Inflammatory macrophage treated with lipopolysaccharide for 4 hours (primary cell): ENCODE measurements at regions not wholly inside any gene's neighbourhood (a gene's known extent, or its start where the extent isn't known, plus 50 kb on each side); places are given as distances from the start of the nearest gene placed in this dataset.

ENCODE experiments used
- DNase-seq: peaks from one replicate; pipeline ENCODE4 v3.0.0-alpha.2; 2020

GRCh38 chr7:46175221-46175620, 254.1 kb upstream of the IGFBP3 start:
- DNase-seq, result no peak

DNA sequence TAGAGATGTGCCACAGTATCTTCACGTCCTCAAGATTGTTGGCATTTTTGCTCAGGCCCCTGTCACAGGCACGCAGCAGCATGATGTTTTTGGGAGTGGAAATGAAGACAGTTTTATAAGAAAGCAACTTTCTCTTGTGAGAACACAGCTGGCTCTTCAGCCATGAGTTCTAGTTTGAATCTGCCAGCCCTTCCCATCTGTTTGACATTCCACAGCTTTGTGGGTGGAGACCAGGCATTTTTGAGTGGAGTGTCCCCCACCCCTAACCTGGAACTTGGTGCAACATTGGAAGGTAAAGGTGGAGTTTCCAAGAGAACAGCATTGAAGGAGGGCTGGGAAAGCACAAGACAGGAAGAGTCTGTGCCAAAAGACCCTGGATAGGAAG, 253.1 kb upstream of the IGFBP3 start:
- no peak for DNase-seq

DNA sequence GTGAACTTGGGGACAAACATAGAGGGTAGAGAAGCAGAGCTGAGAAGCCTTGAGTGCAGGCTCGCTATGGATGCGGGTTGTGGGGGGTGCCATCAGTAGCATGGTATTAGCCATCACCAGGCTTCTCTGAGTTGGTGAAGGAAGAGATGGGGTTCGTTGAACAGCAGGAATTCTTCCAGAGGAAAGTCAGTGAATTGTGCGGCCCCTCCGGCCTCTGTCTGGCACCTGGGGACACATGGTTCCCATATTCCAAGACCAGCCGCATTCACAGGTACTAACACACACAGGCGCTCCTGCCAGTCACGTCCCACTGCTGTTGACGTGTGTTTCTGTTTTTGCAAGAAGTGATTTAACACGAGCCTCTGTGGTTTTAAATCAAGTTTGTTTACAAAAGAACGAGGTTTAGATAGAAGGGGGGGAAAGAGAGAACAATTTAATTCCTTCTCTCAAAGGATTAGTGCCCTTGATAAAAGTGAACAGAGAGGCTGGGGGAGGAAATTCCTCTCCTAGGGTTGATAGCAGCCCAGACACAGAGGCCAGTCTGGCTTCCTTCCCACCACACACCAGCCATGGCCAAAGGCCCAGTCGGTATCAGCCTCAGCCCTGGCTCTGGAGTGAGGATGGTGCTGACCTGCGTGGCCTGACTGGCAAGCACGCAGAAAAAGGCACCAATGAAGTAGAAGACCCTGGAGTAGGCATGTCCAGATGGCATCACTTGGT, 252.6 kb upstream of the IGFBP3 start:
- no peak for DNase-seq

GRCh38 chr7:46170792-46171191, 249.7 kb upstream of the IGFBP3 start:
- no peak for DNase-seq

- no peak for DNase-seq
These were observed 248.9 kb upstream of the IGFBP3 start for GRCh38 chr7:46170021-46170420.

DNA sequence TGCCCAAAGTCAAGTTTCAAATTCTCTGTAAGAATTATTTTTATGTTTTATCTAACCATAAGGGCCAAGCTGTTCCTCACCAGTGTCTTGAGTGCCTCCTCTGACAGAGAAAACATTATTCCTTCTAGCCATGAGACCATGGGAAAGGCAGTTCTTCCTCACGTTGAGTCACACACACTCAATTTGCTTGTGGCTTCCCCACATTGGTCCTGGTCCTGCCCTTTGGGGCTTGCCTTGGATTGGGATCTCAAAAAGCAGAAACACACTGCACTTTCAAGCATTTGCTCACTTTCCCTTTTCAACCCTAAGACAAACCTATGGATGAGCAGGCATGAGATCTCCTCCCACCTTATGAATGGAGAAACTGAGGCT, 248.3 kb upstream of the IGFBP3 start:
- no peak for DNase-seq

DNA sequence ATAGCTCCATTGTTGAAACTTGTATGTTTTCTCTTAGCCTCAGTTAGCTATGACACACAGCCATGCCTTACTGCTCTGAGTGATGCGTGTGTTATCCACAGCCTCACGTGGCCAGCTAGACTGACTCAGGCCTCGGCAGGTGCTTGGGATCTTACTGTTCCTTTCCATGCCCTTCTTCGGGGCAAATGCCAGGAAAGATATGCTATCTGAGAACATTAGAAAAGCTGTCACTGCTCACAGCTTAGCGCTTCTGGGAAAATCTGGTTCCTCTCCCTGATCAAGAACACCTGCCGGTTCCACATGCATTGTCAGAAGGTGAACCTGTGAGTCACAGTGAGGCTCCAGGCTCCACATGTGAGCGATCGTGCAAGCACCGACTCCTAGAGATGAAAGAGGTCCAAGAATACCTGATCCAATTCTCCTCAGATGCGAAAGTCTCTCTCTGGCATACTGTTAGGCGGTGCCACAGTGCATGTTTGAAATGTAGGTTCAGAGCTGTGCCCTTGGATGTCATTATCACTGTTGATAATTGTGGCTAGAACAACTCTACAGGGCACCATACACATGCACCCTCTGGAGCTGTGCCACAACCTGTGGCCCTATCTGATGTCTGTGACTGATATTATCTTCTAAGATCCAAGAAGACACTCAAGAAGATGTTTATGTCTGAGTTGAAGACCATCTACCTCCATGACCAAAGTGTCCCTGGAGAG, 247.8 kb upstream of the IGFBP3 start:
- DNase-seq, result no peak

GRCh38 chr7:46168231-46168630, 247.2 kb upstream of the IGFBP3 start:
- no peak for DNase-seq

- no peak for DNase-seq
These were observed 244.2 kb upstream of the IGFBP3 start for GRCh38 chr7:46165276-46165675.

GRCh38 chr7:46164629-46165028, 243.6 kb upstream of the IGFBP3 start:
- no peak for DNase-seq

DNA sequence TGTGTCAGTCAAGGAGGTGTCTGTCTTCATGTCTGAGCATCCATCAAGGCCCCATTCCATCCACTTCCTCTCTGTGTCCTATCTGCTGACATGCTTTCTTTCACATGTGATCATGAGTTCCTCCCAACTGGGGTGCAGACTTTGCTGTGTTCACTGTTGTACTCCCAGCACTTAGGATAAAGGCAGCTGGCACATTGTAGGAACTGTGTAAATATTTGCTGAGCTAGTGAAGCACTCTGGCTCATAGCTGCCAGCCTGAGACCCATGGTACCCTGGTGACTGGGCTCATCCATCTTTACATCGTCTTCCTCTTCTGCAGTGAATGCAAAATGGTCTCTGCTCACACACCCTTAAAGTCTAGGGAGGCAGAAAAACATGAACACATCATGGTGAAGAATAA, 242.2 kb upstream of the IGFBP3 start:
- no peak for DNase-seq

- no peak for DNase-seq
These were observed 241.5 kb upstream of the IGFBP3 start for GRCh38 chr7:46162609-46163008.

DNA sequence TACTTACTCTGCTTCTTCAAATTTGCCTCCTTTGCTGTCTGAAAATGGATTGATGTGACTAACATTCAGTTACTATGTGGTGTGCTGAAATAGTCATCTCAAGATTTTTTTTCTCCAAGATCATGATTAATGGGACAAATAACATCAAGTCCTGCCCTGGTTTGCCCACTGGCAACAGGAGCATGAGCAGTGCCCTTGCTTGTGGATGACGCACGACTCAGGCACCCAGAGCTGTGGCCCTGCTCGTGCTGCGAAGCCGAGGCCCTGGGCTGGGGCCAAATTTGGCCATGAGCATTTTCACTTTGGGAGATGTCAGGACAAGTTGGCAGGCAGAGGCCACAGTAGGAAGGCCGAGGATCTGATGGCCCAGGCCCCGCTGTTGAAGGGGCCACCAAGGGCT, 239.8 kb upstream of the IGFBP3 start:
- no peak for DNase-seq

- DNase-seq, result no peak
These were observed 236.9 kb upstream of the IGFBP3 start for GRCh38 chr7:46157931-46158330.

DNA sequence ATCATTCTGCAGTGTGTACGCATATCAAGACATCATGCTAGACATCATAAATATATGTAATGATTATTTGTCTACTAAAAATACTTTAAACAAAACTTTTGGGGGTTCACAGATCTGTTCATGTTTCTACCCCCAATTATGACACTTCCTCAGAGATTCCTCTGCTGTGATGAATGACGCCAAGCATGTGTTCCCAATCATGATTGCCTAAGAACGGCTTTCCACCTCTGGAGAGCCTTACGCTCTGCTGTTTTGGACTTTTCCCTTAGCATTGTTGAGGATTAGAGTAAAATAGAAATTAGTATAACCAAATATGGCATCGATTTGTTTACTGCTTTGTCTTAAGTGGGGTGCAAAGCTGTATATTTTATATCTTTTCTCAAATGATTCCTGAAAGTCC, 236.3 kb upstream of the IGFBP3 start:
- DNase-seq, result no peak

- DNase-seq, result no peak
These were observed 235.8 kb upstream of the IGFBP3 start for GRCh38 chr7:46156853-46157252.

DNA sequence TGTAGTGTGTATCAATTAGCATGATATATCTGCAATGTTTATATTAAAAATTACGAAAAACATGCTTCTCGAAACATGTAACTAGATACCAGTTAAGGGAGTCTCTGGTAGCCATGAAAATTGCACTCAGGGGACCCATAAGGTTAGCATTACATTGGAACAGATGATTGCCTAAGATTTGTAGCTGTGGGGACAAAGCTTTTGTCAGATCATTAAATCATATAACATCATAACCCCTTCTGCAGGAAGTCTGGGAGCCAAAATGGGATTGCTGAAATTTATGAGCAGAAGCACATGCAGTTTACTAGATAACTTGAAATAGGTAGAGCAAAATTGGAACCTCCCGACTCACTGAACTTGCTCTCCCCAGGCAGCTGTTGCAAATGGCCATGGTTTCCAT, 235.0 kb upstream of the IGFBP3 start:
- DNase-seq, result no peak

GRCh38 chr7:46155367-46155766, 234.3 kb upstream of the IGFBP3 start:
- no peak for DNase-seq

- DNase-seq, result no peak
These were observed 233.1 kb upstream of the IGFBP3 start for GRCh38 chr7:46153951-46154787.

GRCh38 chr7:46153583-46153950, 232.5 kb upstream of the IGFBP3 start:
- DNase-seq, result no peak

GRCh38 chr7:46152696-46153095, 231.6 kb upstream of the IGFBP3 start:
- no peak for DNase-seq

- no peak for DNase-seq
These were observed 229.6 kb upstream of the IGFBP3 start for GRCh38 chr7:46150721-46151120.

DNA sequence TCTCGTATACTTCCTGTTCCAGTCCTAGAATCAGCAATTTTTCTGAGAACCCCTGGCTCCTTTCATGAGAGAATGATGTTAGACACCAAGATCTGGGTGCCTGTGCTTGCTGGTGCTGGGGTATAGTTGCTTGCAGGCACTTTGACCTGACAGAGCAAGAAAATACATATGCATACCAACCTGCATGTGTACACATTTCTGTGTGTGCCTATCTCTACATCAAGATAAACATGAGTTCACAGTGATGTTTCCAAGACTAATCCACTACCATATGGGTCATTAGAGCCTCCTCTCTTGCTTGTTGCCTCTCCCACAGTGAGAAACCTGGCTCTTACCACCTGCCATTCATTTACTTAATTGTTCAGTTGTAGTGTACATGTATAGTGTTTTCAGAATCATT, 229.1 kb upstream of the IGFBP3 start:
- DNase-seq, result no peak

- DNase-seq, result no peak
These were observed 226.8 kb upstream of the IGFBP3 start for GRCh38 chr7:46147871-46148270.
